SIG-M5 treated with dmso at 0.1 percent for 504 hours (cell line): ENCODE measurements at regions not wholly inside any gene's neighbourhood (a gene's known extent, or its start where the extent isn't known, plus 50 kb on each side); places are given as distances from the start of the nearest gene placed in this dataset.

Experiments
- DNase-seq: peaks from one replicate; lab custom pipeline; 2025; ENCODE audit not compliant: unreplicated experiment; lab: John Stamatoyannopoulos, UW

- no peak for DNase-seq
Observed at GRCh38 chr18:72940986-72941385, 73.2 kb upstream of the NETO1 start.

- DNase-seq: no peak
Observed at GRCh38 chr18:72940509-72940908, 72.7 kb upstream of the NETO1 start.

- no peak for DNase-seq
Observed at GRCh38 chr18:72935744-72936143, 68.0 kb upstream of the NETO1 start.

- DNase-seq: no peak
Observed at GRCh38 chr18:72922895-72923294, 55.1 kb upstream of the NETO1 start.
